Esophagus muscularis mucosa (tissue), 4 donors: ENCODE measurements at regions not wholly inside any gene's neighbourhood (a gene's known extent, or its start where the extent isn't known, plus 50 kb on each side); places are given as distances from the start of the nearest gene placed in this dataset.

Source experiments
- CTCF ChIP-seq, 3 experiments: fragments of 200-600 bp in 2 of 3; fragments of 450-650 bp in 1 of 3; sonication (generic) in 2 of 3; IDR thresholded peaks; one replicate each; pipeline ENCODE4 v1.5.1; 2017 to 2019; ENCODE audit warnings: antibody characterized with exemption in 3 of 3, mild to moderate bottlenecking in 2 of 3, moderate library complexity in 1 of 3
- EP300 ChIP-seq: sonication (generic); formaldehyde crosslinking; IDR thresholded peaks from one replicate; pipeline ENCODE4 v1.6.1; 2017; ENCODE audit warnings: antibody characterized with exemption
- POLR2A ChIP-seq: fragments of 450-650 bp; IDR thresholded peaks from one replicate; pipeline ENCODE4 v1.6.1; 2017; ENCODE audit warnings: antibody characterized with exemption, moderate library complexity, mild to moderate bottlenecking, low read depth
- POLR2AphosphoS5 ChIP-seq, 2 donors: sonication (generic); formaldehyde crosslinking; IDR thresholded peaks; one replicate each; pipeline ENCODE4 v1.6.1; 2017; ENCODE audit warnings: antibody characterized with exemption in 2 of 2

- no peak for TF ChIP-seq CTCF (IDR thresholded peaks at IDR 0.05)
- no peak for TF ChIP-seq POLR2A
- no peak for TF ChIP-seq EP300
- no peak for TF ChIP-seq POLR2AphosphoS5 (IDR thresholded peaks at IDR 0.05)
Measured at GRCh38 chr10:3413937-3414666, 241.5 kb upstream of the PITRM1 start.
